HEK293T (cell line): ENCODE measurements at regions not wholly inside any gene's neighbourhood (a gene's known extent, or its start where the extent isn't known, plus 50 kb on each side); places are given as distances from the start of the nearest gene placed in this dataset.

Experiments
- ELF4 ChIP-seq: fragments of 450-650 bp; IDR thresholded peaks from 2 replicates; pipeline ENCODE4 v1.6.1; 2017; ENCODE audit warnings: antibody characterized with exemption
- ZNF384 ChIP-seq: fragments of 450-650 bp; IDR thresholded peaks from 2 replicates; pipeline ENCODE4 v1.6.1; 2016

- TF ChIP-seq ELF4 (no peak), ZNF384 (no peak)
These were observed 163.9 kb upstream of the RASSF8 start for GRCh38 chr12:25794571-25794970.
